Neuronal stem cell (in vitro differentiated cells): ENCODE measurements at regions not wholly inside any gene's neighbourhood (a gene's known extent, or its start where the extent isn't known, plus 50 kb on each side); places are given as distances from the start of the nearest gene placed in this dataset.
"Not testable (repeated sequence)": the region's sequence is repeated elsewhere in the genome, so short reads cannot be mapped to it uniquely, and the experiment has no call there.

Experiments
- DNase-seq: peaks from one replicate; pipeline ENCODE4 v3.0.0-alpha.2; 2013; ENCODE audit warnings: low spot score
- H2AFZ ChIP-seq: one replicate; pipeline ENCODE4 v1.6.1; 2013; ENCODE audit warnings: mild to moderate bottlenecking, low read length, inconsistent platforms
- H2AK5ac ChIP-seq: 2 replicates; pipeline ENCODE4 v1.6.1; 2013; ENCODE audit warnings: low read depth, mild to moderate bottlenecking, inconsistent platforms, low read length, moderate library complexity, mixed read lengths
- H2BK120ac ChIP-seq: 2 replicates; pipeline ENCODE4 v1.6.1; 2013; ENCODE audit warnings: low read depth, mild to moderate bottlenecking, inconsistent platforms, low read length, moderate library complexity, mixed read lengths
- H2BK12ac ChIP-seq: one replicate; pipeline ENCODE4 v1.6.1; 2013; ENCODE audit warnings: low read length, inconsistent platforms
- H2BK15ac ChIP-seq: 2 replicates; pipeline ENCODE4 v1.6.1; 2013; ENCODE audit warnings: mild to moderate bottlenecking, low read length, inconsistent platforms, mixed read lengths
- H2BK5ac ChIP-seq: one replicate; pipeline ENCODE4 v1.6.1; 2013; ENCODE audit warnings: inconsistent platforms, mild to moderate bottlenecking, low read length, moderate library complexity
- H3K14ac ChIP-seq: one replicate; pipeline ENCODE4 v1.6.1; 2013; ENCODE audit warnings: low read length, inconsistent platforms
- H3K18ac ChIP-seq: 2 replicates; pipeline ENCODE4 v1.6.1; 2013; ENCODE audit warnings: low read length, inconsistent platforms
- H3K23ac ChIP-seq: 2 replicates; pipeline ENCODE4 v1.6.1; 2013; ENCODE audit warnings: low read depth, mild to moderate bottlenecking, mixed read lengths, low read length, inconsistent platforms; ENCODE audit not compliant: poor library complexity
- H3K27ac ChIP-seq: replicated peaks from 3 replicates; pipeline ENCODE4 v1.5.1; 2013; ENCODE audit warnings: low read length, inconsistent platforms
- H3K27me3 ChIP-seq, 3 experiments: 2 replicates each; pipeline ENCODE4 v1.6.1; 2013; ENCODE audit warnings: low read length in 3 of 3, mild to moderate bottlenecking in 2 of 3, inconsistent platforms in 1 of 3, low read depth in 1 of 3, mixed read lengths in 1 of 3, moderate library complexity in 1 of 3; ENCODE audit not compliant: control insufficient read depth in 3 of 3, insufficient read depth in 3 of 3
- H3K36me3 ChIP-seq, 2 donors: replicated peaks in 1 of 2; 2 replicates each; pipeline ENCODE4 v1.6.1; 2013; ENCODE audit warnings: low read length in 2 of 2; ENCODE audit not compliant: control insufficient read depth in 2 of 2, insufficient read depth in 2 of 2
- H3K4ac ChIP-seq: 2 replicates; pipeline ENCODE4 v1.6.1; 2013; ENCODE audit warnings: inconsistent platforms, mild to moderate bottlenecking, low read length, moderate library complexity
- H3K4me1 ChIP-seq, 2 donors: 1 replicate in 1 of 2; 2 replicates in 1 of 2; pipeline ENCODE4 v1.6.1; 2013; ENCODE audit warnings: low read length in 2 of 2, low read depth in 1 of 2; ENCODE audit not compliant: control insufficient read depth in 2 of 2, insufficient read depth in 1 of 2
- H3K4me2 ChIP-seq: one replicate; pipeline ENCODE4 v1.6.1; 2013; ENCODE audit warnings: mild to moderate bottlenecking, low read length, inconsistent platforms; ENCODE audit not compliant: insufficient read depth, poor library complexity, severe bottlenecking
- H3K4me3 ChIP-seq, 2 donors: 2 replicates each; pipeline ENCODE4 v1.5.1; 2013; ENCODE audit warnings: low read length in 2 of 2, mild to moderate bottlenecking in 2 of 2, inconsistent platforms in 1 of 2, moderate library complexity in 1 of 2
- H3K79me1 ChIP-seq: one replicate; pipeline ENCODE4 v1.6.1; 2013; ENCODE audit warnings: low read depth, mild to moderate bottlenecking, inconsistent platforms, low read length, moderate library complexity
- H3K9ac ChIP-seq: one replicate; pipeline ENCODE4 v1.6.1; 2013; ENCODE audit warnings: mild to moderate bottlenecking, low read depth, low read length, inconsistent platforms; ENCODE audit not compliant: poor library complexity
- H3K9me3 ChIP-seq, 2 donors: replicated peaks in 1 of 2; 2 replicates each; pipeline versions ENCODE3 to v1.6.1; 2013; ENCODE audit warnings: low read length in 2 of 2, mild to moderate bottlenecking in 2 of 2, inconsistent platforms in 1 of 2, low read depth in 1 of 2, mixed read lengths in 1 of 2, moderate library complexity in 1 of 2; ENCODE audit not compliant: control insufficient read depth in 2 of 2, insufficient read depth in 1 of 2
- H4K8ac ChIP-seq: one replicate; pipeline ENCODE4 v1.6.1; 2013; ENCODE audit warnings: low read depth, mild to moderate bottlenecking, inconsistent platforms, low read length, moderate library complexity
- H4K91ac ChIP-seq: one replicate; pipeline ENCODE4 v1.6.1; 2013; ENCODE audit warnings: low read length, low read depth, mild to moderate bottlenecking, inconsistent platforms; ENCODE audit not compliant: poor library complexity
- WGBS, 2 donors: extraction: QIAGEN DNeasy Blood & Tissue Kit; methylation state at CpG; one replicate each; pipeline ENCODE4 v1.1.7; 2013; ENCODE audit warnings: missing lambda C conversion rate in 2 of 2, mixed read lengths in 1 of 2; ENCODE audit not compliant: insufficient read length in 2 of 2, insufficient replicate concordance in 1 of 2; ENCODE audit errors: extremely low coverage in 2 of 2; 5-methylcytosine and 5-hydroxymethylcytosine counted together

- H3K27me3 ChIP-seq, H3K4me1 ChIP-seq, H4K91ac ChIP-seq, H3K4ac ChIP-seq, H3K36me3 ChIP-seq, DNase-seq, H4K8ac ChIP-seq, H3K27ac ChIP-seq, H3K4me3 ChIP-seq, H2BK5ac ChIP-seq, H3K23ac ChIP-seq, H3K4me2 ChIP-seq, H2BK12ac ChIP-seq, H2BK120ac ChIP-seq, H3K18ac ChIP-seq, H3K9ac ChIP-seq, H3K9me3 ChIP-seq, H2AFZ ChIP-seq, H3K14ac ChIP-seq, H3K79me1 ChIP-seq, H2AK5ac ChIP-seq, H2BK15ac ChIP-seq: not testable (repeated sequence)
- WGBS, 2 donors: no CpG with 5 or more reads among the region's 24 CpGs
Observed at GRCh38 chr2:142702397-142702796, 175.1 kb upstream of the KYNU start.

- not testable (repeated sequence) for H3K9ac ChIP-seq, H3K27ac ChIP-seq, H3K79me1 ChIP-seq, H2BK120ac ChIP-seq, H3K4me2 ChIP-seq, H4K91ac ChIP-seq, H2BK15ac ChIP-seq, H2BK12ac ChIP-seq, H3K23ac ChIP-seq, DNase-seq, H3K36me3 ChIP-seq, H2AFZ ChIP-seq, H3K14ac ChIP-seq, H3K18ac ChIP-seq, H3K4me3 ChIP-seq, H2AK5ac ChIP-seq, H4K8ac ChIP-seq, H3K4me1 ChIP-seq, H2BK5ac ChIP-seq, H3K9me3 ChIP-seq, H3K27me3 ChIP-seq, H3K4ac ChIP-seq
- no CpG with 5 or more reads among the region's 11 CpGs for WGBS, 2 donors
Observed at GRCh38 chr2:142695350-142696257, 181.9 kb upstream of the KYNU start.

DNA sequence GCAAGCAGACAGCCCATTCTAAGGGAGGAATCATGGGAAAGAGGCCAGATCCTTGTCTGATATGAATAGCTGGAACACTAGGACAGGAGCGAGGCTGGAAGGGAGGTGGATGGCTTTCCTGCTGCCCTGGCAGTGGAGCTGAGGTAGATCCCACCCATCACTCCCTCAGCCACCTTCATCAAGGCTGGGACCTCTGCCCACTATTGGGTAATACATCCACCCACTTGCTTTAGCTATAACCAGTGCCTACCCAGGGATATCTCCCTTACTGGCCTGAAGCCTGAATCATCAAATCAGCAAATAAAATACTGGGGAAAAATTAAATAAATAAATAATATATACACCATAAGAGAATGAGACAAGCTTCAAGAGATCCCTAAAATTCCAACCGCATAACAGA lies 183.2 kb upstream of the KYNU start:
- H4K8ac ChIP-seq: no peak overlapping the region
- no peaks in the 10 kb centered on the region for H3K36me3 ChIP-seq
- peak overlapping the region in 1 of 2 donors; percentile 1 for H3K4me3 ChIP-seq
- H2BK120ac ChIP-seq: no peak overlapping the region
- H2BK12ac ChIP-seq: no peak overlapping the region
- WGBS, 2 donors: no CpG with 5 or more reads among the region's 2 CpGs
- H3K79me1 ChIP-seq: no peaks in the 10 kb centered on the region
- H3K4me2 ChIP-seq: no peak overlapping the region
- H2BK15ac ChIP-seq: no peak overlapping the region
- no peak for DNase-seq
- H2BK5ac ChIP-seq: no peak overlapping the region
- H4K91ac ChIP-seq: no peak overlapping the region
- H3K27me3 ChIP-seq: no peaks in the 10 kb centered on the region
- H3K9ac ChIP-seq: no peak overlapping the region
- H3K9me3 ChIP-seq: no peaks in the 10 kb centered on the region
- peak overlapping the region; percentile 75 for H2AK5ac ChIP-seq
- peak overlapping the region; percentile 19 for H3K18ac ChIP-seq
- no peak overlapping the region for H3K27ac ChIP-seq
- H3K4ac ChIP-seq: no peak overlapping the region
- H2AFZ ChIP-seq: no peak overlapping the region
- H3K23ac ChIP-seq: no peak overlapping the region
- peaks cover 0 to 6% of the 10 kb centered on the region in 2 donors for H3K4me1 ChIP-seq
- H3K14ac ChIP-seq: no peak overlapping the region

DNA sequence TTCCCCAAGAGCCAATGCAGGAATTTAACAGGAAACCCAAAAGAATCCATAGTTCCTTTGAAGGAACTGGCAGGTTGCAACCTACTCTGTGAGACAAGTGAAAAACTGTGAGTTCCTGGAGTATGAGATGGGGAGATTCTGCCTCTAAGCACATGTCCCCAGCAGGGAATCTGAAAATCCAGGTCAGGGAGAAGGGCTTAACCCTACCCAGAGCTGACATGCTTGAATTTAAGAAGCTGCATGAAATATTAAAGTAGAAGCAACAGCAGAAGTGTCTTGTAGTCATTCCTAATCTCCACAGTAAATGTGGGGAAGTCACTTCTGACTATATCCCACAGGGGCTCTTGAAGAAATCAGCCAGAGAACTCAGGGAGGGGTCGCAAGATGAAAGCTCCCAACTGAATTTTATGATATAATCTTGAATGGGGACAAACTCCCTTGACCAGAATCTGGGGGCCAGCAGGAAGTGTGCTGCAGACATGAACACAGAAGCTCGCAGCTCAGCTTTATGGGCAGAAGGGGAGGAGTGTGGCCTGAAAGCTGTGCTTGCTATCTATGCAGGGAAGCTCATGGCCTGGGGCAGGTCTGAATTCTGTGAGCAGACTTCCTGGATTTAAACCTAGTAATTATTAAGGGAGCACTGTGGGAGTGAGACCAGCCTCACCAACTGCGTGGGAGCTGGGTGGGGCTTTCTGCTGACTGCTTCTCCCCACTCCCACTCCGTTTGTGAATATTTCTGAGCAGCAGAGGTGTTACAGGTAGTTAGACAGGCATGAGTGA lies 184.1 kb upstream of the KYNU start:
- WGBS, 2 donors: no CpG with 5 or more reads among the region's 4 CpGs

More for the DNA sequence above, 184.1 kb upstream of the KYNU start:
- no peak overlapping the region for H2BK120ac ChIP-seq
- no peak overlapping the region for H3K4me3 ChIP-seq
- no peak overlapping the region for H3K4me2 ChIP-seq
- H2AK5ac ChIP-seq: no peak overlapping the region
- peak overlapping the region; percentile 57 for H3K18ac ChIP-seq
- H4K91ac ChIP-seq: no peak overlapping the region
- no peak overlapping the region for H3K23ac ChIP-seq
- no peaks in the 10 kb centered on the region for H3K9me3 ChIP-seq
- H3K4me1 ChIP-seq: peaks cover 0 to 6% of the 10 kb centered on the region in 2 donors
- H2BK12ac ChIP-seq: no peak overlapping the region
- no peak overlapping the region for H3K4ac ChIP-seq
- H3K36me3 ChIP-seq: no peaks in the 10 kb centered on the region
- peak overlapping the region; percentile 76 for H2AFZ ChIP-seq
- no peaks in the 10 kb centered on the region for H3K27me3 ChIP-seq
- no peaks in the 10 kb centered on the region for H3K79me1 ChIP-seq
- no peak overlapping the region for H2BK5ac ChIP-seq
- H4K8ac ChIP-seq: no peak overlapping the region
- H3K14ac ChIP-seq: no peak overlapping the region
- H3K27ac ChIP-seq: no peak overlapping the region
- no peak overlapping the region for H3K9ac ChIP-seq
- no peak for DNase-seq
- H2BK15ac ChIP-seq: peak overlapping the region; percentile 67
